HG02763 (cell line): ENCODE measurements at regions not wholly inside any gene's neighbourhood (a gene's known extent, or its start where the extent isn't known, plus 50 kb on each side); places are given as distances from the start of the nearest gene placed in this dataset.
A peak's percentile ranks its signal among the peaks of the same experiment; 100 is the strongest.

ENCODE experiments used
- ATAC-seq: cut with Tn5 transposase; IDR thresholded peaks from one replicate; pipeline ENCODE4 v1.9.1; 2021; ENCODE audit warnings: mild to moderate bottlenecking, moderate library complexity; ENCODE audit not compliant: unreplicated experiment

- ATAC-seq = no peak
Observed at GRCh38 chr2:64311948-64312621, 141.9 kb upstream of the LGALSL start.

- no peak for ATAC-seq
Observed at GRCh38 chr2:64312622-64313397, 141.2 kb upstream of the LGALSL start.

GRCh38 chr2:64313398-64313723 lies 140.6 kb upstream of the LGALSL start:
- ATAC-seq = no peak

GRCh38 chr2:64315291-64315960 lies 138.5 kb upstream of the LGALSL start:
- ATAC-seq = no peak

GRCh38 chr2:64317707-64318475 lies 136.1 kb upstream of the LGALSL start:
- ATAC-seq = no peak

GRCh38 chr2:64318476-64318748 lies 135.6 kb upstream of the LGALSL start:
- no peak for ATAC-seq

GRCh38 chr2:64319896-64320295 lies 134.1 kb upstream of the LGALSL start:
- ATAC-seq = no peak

- ATAC-seq = no peak
Observed at GRCh38 chr2:64322433-64322832, 131.5 kb upstream of the LGALSL start.

GRCh38 chr2:64323197-64323596 lies 130.8 kb upstream of the LGALSL start:
- no peak for ATAC-seq

GRCh38 chr2:64324746-64325410 lies 129.1 kb upstream of the LGALSL start:
- no peak for ATAC-seq

- no peak for ATAC-seq
Observed at GRCh38 chr2:64325477-64325851, 128.5 kb upstream of the LGALSL start.

- peak; percentile 87 for ATAC-seq
Observed at GRCh38 chr2:64325852-64326577, 127.9 kb upstream of the LGALSL start.

- no peak for ATAC-seq
Observed at GRCh38 chr2:64326578-64327050, 127.3 kb upstream of the LGALSL start.

- no peak for ATAC-seq
Observed at GRCh38 chr2:64327129-64327509, 126.8 kb upstream of the LGALSL start.

- ATAC-seq = no peak
Observed at GRCh38 chr2:64327510-64328414, 126.2 kb upstream of the LGALSL start.

GRCh38 chr2:64328415-64328722 lies 125.6 kb upstream of the LGALSL start:
- ATAC-seq = no peak

GRCh38 chr2:64328756-64329155 lies 125.2 kb upstream of the LGALSL start:
- no peak for ATAC-seq

- no peak for ATAC-seq
Observed at GRCh38 chr2:64329848-64330247, 124.1 kb upstream of the LGALSL start.

- no peak for ATAC-seq
Observed at GRCh38 chr2:64330281-64331113, 123.5 kb upstream of the LGALSL start.
